ENCODE measurements at regions not wholly inside any gene's neighbourhood (a gene's known extent, or its start where the extent isn't known, plus 50 kb on each side); places are given as distances from the start of the nearest gene placed in this dataset.

DNA sequence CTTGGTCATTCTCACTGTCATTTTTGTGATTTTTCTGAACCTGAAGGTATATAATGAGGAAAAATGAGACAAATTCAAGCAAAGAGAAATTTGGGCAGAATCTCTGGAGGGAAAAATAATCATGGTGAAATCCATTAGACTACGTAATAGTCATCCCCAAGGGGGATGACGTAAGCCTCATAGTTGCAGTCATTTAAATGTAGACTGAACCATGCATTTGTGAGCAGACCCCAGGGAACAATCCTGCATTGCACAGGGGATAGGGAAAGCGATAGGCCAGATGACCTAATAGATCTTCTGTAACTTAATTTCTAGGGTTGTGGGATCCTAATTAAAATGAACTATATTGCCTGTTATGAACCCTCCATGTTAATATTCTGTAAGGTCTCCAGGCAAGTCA lies 167.4 kb upstream of the C1orf21 start (continued):
- TF ChIP-seq, protein P1, sequence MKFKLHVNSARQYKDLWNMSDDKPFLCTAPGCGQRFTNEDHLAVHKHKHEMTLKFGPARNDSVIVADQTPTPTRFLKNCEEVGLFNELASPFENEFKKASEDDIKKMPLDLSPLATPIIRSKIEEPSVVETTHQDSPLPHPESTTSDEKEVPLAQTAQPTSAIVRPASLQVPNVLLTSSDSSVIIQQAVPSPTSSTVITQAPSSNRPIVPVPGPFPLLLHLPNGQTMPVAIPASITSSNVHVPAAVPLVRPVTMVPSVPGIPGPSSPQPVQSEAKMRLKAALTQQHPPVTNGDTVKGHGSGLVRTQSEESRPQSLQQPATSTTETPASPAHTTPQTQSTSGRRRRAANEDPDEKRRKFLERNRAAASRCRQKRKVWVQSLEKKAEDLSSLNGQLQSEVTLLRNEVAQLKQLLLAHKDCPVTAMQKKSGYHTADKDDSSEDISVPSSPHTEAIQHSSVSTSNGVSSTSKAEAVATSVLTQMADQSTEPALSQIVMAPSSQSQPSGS (IDR thresholded peaks at IDR 0.05; ENCODE audit: low read length) = no peak
- TF ChIP-seq RFX5 (IDR thresholded peaks at IDR 0.05; ENCODE audit: low read depth, low read length) = no peak
- TF ChIP-seq CHD4 (IDR thresholded peaks at IDR 0.05) = no peak
- no peak for TF ChIP-seq FOS (IDR thresholded peaks at IDR 0.05; ENCODE audit: borderline replicate concordance, extremely low read depth, insufficient read length)
- TF ChIP-seq ZNF622 (IDR thresholded peaks at IDR 0.05) = no peak
- no peak for TF ChIP-seq RUNX3 (IDR thresholded peaks at IDR 0.05; ENCODE audit: low read length)
- TF ChIP-seq ZBTB11 (CRISPR knock-in tag; IDR thresholded peaks at IDR 0.05) = no peak
- no peak for TF ChIP-seq POLR2AphosphoS2 (IDR thresholded peaks at IDR 0.05; ENCODE audit: low read depth, low read length)
- TF ChIP-seq SMAD5 (IDR thresholded peaks at IDR 0.05; ENCODE audit: low read depth) = no peak
- no peak for TF ChIP-seq EGR1 (IDR thresholded peaks at IDR 0.05; ENCODE audit: borderline replicate concordance in 1 of 2, low read depth in 2 of 2, low read length in 2 of 2)
- TF ChIP-seq NFIC (IDR thresholded peaks at IDR 0.05; ENCODE audit: low read depth, low read length) = no peak
- no peak for TF ChIP-seq CBX3 (IDR thresholded peaks at IDR 0.05; ENCODE audit: borderline replicate concordance, low read depth)
- TF ChIP-seq MXI1 (IDR thresholded peaks at IDR 0.05; ENCODE audit: low read depth, low read length) = no peak
- TF ChIP-seq RELB (IDR thresholded peaks at IDR 0.05; ENCODE audit: low read depth) = no peak
- TF ChIP-seq CTCF (IDR thresholded peaks at IDR 0.05 in 2 of 3, conservative IDR thresholded peaks at IDR 0.05 in 1 of 3; ENCODE audit: control insufficient read depth in 2 of 3, extremely low read depth in 1 of 3, insufficient read depth in 1 of 3, low read depth in 3 of 3, low read length in 3 of 3) = no peak
- TF ChIP-seq BRCA1 (IDR thresholded peaks at IDR 0.05; ENCODE audit: low read depth, low read length) = no peak

Measured in GM12878 (cell line).